IMR-90 (cell line): ENCODE measurements at regions not wholly inside any gene's neighbourhood (a gene's known extent, or its start where the extent isn't known, plus 50 kb on each side); places are given as distances from the start of the nearest gene placed in this dataset.

ENCODE experiments used
- ATAC-seq: fragments of 200-7000 bp; cut with Tn5 transposase; 2 replicates; pipeline ENCODE4 v1.9.1; 2020; ENCODE audit warnings: low read depth, mild to moderate bottlenecking, moderate library complexity
- BruUV-seq: library from RNA; stranded (reverse); fragments of 400-500 nt; replicated peaks from 2 replicates; lab custom pipeline; 2021; lab: Mats Ljungman, UMichigan
- CTCF ChIA-PET: fragments of 300-600 bp; formaldehyde crosslinking; extraction: SDS; loops from one replicate; lab custom pipeline; 2021; ENCODE audit warnings: antibody characterized with exemption; lab: Yijun Ruan, JAX
- POLR2A ChIA-PET: fragments of 300-600 bp; sonication (Branson Sonifier 250); formaldehyde crosslinking; loops from one replicate; lab custom pipeline; 2022; ENCODE audit warnings: antibody characterized with exemption; ENCODE audit not compliant: unreplicated experiment; lab: Charles Lee
- DNase-seq: peaks from one replicate; pipeline ENCODE4 v3.0.0; 2013
- H2AFZ ChIP-seq: replicated peaks from 2 replicates; pipeline ENCODE3; 2013; ENCODE audit warnings: low read length, mild to moderate bottlenecking; ENCODE audit not compliant: poor library complexity
- H2AK5ac ChIP-seq: 2 replicates; pipeline ENCODE4 v1.6.1; 2013; ENCODE audit warnings: low read depth, low read length, inconsistent platforms
- H2AK9ac ChIP-seq: replicated peaks from 2 replicates; pipeline ENCODE3; 2013; ENCODE audit warnings: mild to moderate bottlenecking, low read depth, low read length, moderate library complexity; ENCODE audit not compliant: poor library complexity
- H2BK120ac ChIP-seq: 2 replicates; pipeline ENCODE4 v1.6.1; 2013; ENCODE audit warnings: low read depth, low read length, inconsistent platforms
- H2BK15ac ChIP-seq: 3 replicates; pipeline ENCODE4 v1.6.1; 2013; ENCODE audit warnings: low read depth, low read length, inconsistent platforms
- H2BK20ac ChIP-seq: 2 replicates; pipeline ENCODE4 v1.6.1; 2013; ENCODE audit warnings: low read depth, mild to moderate bottlenecking, inconsistent platforms, low read length, moderate library complexity
- H2BK5ac ChIP-seq: 2 replicates; pipeline ENCODE4 v1.6.1; 2013; ENCODE audit warnings: mild to moderate bottlenecking, low read depth, low read length, inconsistent platforms; ENCODE audit not compliant: poor library complexity, severe bottlenecking
- H3K14ac ChIP-seq: replicated peaks from 2 replicates; pipeline ENCODE4 v1.6.1; 2013; ENCODE audit warnings: low read depth, low read length, inconsistent platforms
- H3K18ac ChIP-seq: 2 replicates; pipeline ENCODE4 v1.6.1; 2013; ENCODE audit warnings: low read depth, low read length, control low read depth
- H3K23ac ChIP-seq: 2 replicates; pipeline ENCODE4 v1.6.1; 2013; ENCODE audit warnings: low read depth, low read length, inconsistent platforms
- H3K27ac ChIP-seq: 2 replicates; pipeline ENCODE4 v1.5.1; 2013; ENCODE audit warnings: mild to moderate bottlenecking, control low read depth, low read length; ENCODE audit not compliant: insufficient read depth
- H3K27me3 ChIP-seq: 2 replicates; pipeline ENCODE4 v1.6.1; 2013; ENCODE audit warnings: low read length; ENCODE audit not compliant: control insufficient read depth, insufficient read depth
- H3K36me3 ChIP-seq: 2 replicates; pipeline ENCODE4 v1.6.1; 2013; ENCODE audit warnings: low read length, mixed read lengths; ENCODE audit not compliant: control insufficient read depth, insufficient read depth
- H3K4ac ChIP-seq: 2 replicates; pipeline ENCODE4 v1.6.1; 2013; ENCODE audit warnings: low read depth, low read length, inconsistent platforms
- H3K4me1 ChIP-seq: 2 replicates; pipeline ENCODE4 v1.6.1; 2013; ENCODE audit warnings: low read length, mixed read lengths; ENCODE audit not compliant: control insufficient read depth, insufficient read depth
- H3K4me2 ChIP-seq: 2 replicates; pipeline ENCODE4 v1.6.1; 2013; ENCODE audit warnings: low read depth, mild to moderate bottlenecking, control low read depth, low read length, moderate library complexity
- H3K4me3 ChIP-seq: 2 replicates; pipeline ENCODE4 v1.5.1; 2013; ENCODE audit warnings: low read depth, mild to moderate bottlenecking, control low read depth, low read length, moderate library complexity; ENCODE audit not compliant: insufficient read depth
- H3K56ac ChIP-seq: 2 replicates; pipeline ENCODE4 v1.6.1; 2013; ENCODE audit warnings: low read length, inconsistent platforms; ENCODE audit not compliant: insufficient read depth; ENCODE audit errors: extremely low read depth
- H3K79me1 ChIP-seq, 2 experiments: 2 replicates each; pipeline ENCODE4 v1.6.1; 2013; ENCODE audit warnings: low read length in 2 of 2, inconsistent platforms in 1 of 2, low read depth in 1 of 2
- H3K9ac ChIP-seq: 2 replicates; pipeline ENCODE4 v1.6.1; 2013; ENCODE audit warnings: low read depth, low read length, control low read depth
- H3K9me1 ChIP-seq: 2 replicates; pipeline ENCODE4 v1.6.1; 2013; ENCODE audit warnings: low read length, inconsistent platforms; ENCODE audit not compliant: insufficient read depth
- H3K9me3 ChIP-seq: 2 replicates; pipeline ENCODE4 v1.6.1; 2013; ENCODE audit warnings: low read length; ENCODE audit not compliant: control insufficient read depth, insufficient read depth
- H4K20me1 ChIP-seq: 2 replicates; pipeline ENCODE4 v1.6.1; 2013; ENCODE audit warnings: low read length, inconsistent platforms; ENCODE audit not compliant: insufficient read depth
- H4K5ac ChIP-seq: 2 replicates; pipeline ENCODE4 v1.6.1; 2013; ENCODE audit warnings: mild to moderate bottlenecking, low read depth, low read length, control low read depth
- H4K8ac ChIP-seq, 2 experiments: 2 replicates each; pipeline ENCODE4 v1.6.1; 2013; ENCODE audit warnings: low read depth in 2 of 2, low read length in 2 of 2, control low read depth in 1 of 2, inconsistent platforms in 1 of 2
- H4K91ac ChIP-seq: 2 replicates; pipeline ENCODE4 v1.6.1; 2013; ENCODE audit warnings: low read depth, low read length, inconsistent platforms; ENCODE audit not compliant: insufficient read depth
- BHLHE40 ChIP-seq: fragments of 150-350 bp; IDR thresholded peaks from 2 replicates; pipeline ENCODE4 v1.6.1; 2016; ENCODE audit warnings: mild to moderate bottlenecking, low read depth, low read length
- CEBPB ChIP-seq: IDR thresholded peaks from 2 replicates; pipeline ENCODE4 v1.6.1; 2012; ENCODE audit warnings: low read depth, low read length, improper control_type of control experiment
- CHD1 ChIP-seq: IDR thresholded peaks from 2 replicates; pipeline ENCODE4 v1.6.1; 2012; ENCODE audit warnings: low read depth, low read length, improper control_type of control experiment
- MAFK ChIP-seq: IDR thresholded peaks from 2 replicates; pipeline ENCODE4 v1.6.1; 2012; ENCODE audit warnings: low read depth, low read length, improper control_type of control experiment
- MAZ ChIP-seq: IDR thresholded peaks from 2 replicates; pipeline ENCODE4 v1.6.1; 2012; ENCODE audit warnings: low read depth, mild to moderate bottlenecking, low read length, improper control_type of control experiment, moderate library complexity, borderline replicate concordance
- NFE2L2 ChIP-seq: fragments of 150-350 bp; IDR thresholded peaks from 2 replicates; pipeline ENCODE4 v1.6.1; 2016; ENCODE audit warnings: low read depth, mild to moderate bottlenecking, low read length
- POLR2A ChIP-seq: IDR thresholded peaks from 2 replicates; pipeline ENCODE4 v1.6.1; 2012; ENCODE audit warnings: mild to moderate bottlenecking, low read depth, low read length
- RAD21 ChIP-seq: IDR thresholded peaks from 2 replicates; pipeline ENCODE4 v1.6.1; 2012; ENCODE audit warnings: low read length, improper control_type of control experiment
- RCOR1 ChIP-seq: IDR thresholded peaks from 2 replicates; pipeline ENCODE4 v1.6.1; 2012; ENCODE audit warnings: mild to moderate bottlenecking, low read length, improper control_type of control experiment; ENCODE audit not compliant: insufficient replicate concordance
- RFX5 ChIP-seq: IDR thresholded peaks from 2 replicates; pipeline ENCODE4 v1.8.0; 2012; ENCODE audit warnings: low read depth, mild to moderate bottlenecking, low read length, moderate library complexity
- SMC3 ChIP-seq: fragments of 150-350 bp; IDR thresholded peaks from 2 replicates; pipeline ENCODE4 v1.6.1; 2016; ENCODE audit warnings: low read depth, mild to moderate bottlenecking, antibody characterized with exemption, low read length, moderate library complexity
- WGBS, 2 experiments: methylation state at CpG; one replicate each; pipeline versions ENCODE4 v1.1.5 to v1.1.7; 2013; ENCODE audit warnings: missing lambda C conversion rate in 2 of 2; ENCODE audit not compliant: insufficient read length in 1 of 2; ENCODE audit errors: extremely low coverage in 2 of 2; 5-methylcytosine and 5-hydroxymethylcytosine counted together
- dilution Hi-C: fragments of 300-500 bp; cut with HindIII; formaldehyde crosslinking; loops from one replicate; pipeline ENCODE4 v1.14.3; 2018; ENCODE audit warnings: low sequenced_read_pairs; ENCODE audit not compliant: unreplicated experiment
- in situ Hi-C: fragments of 300-500 bp; cut with MboI; formaldehyde crosslinking; loops from 3 replicates; pipeline ENCODE4 v1.14.3; 2019; ENCODE audit warnings: low sequenced_read_pairs, inconsistent platforms, mixed read lengths
- intact Hi-C: fragments of 100-400 bp; cut with micrococcal nuclease; formaldehyde crosslinking; loops from 2 replicates; pipeline ENCODE4 v1.10.0; 2022
- TF ChIP-seq, protein P1 (sequence below): fragments of 150-350 bp; IDR thresholded peaks from 2 replicates; pipeline ENCODE4 v1.6.1; 2016; ENCODE audit warnings: low read depth, mild to moderate bottlenecking, low read length, moderate library complexity, borderline replicate concordance
- TF ChIP-seq, protein P2 (sequence below): fragments of 150-350 bp; IDR thresholded peaks from 2 replicates; pipeline ENCODE4 v1.6.1; 2017; ENCODE audit warnings: mild to moderate bottlenecking, antibody characterized with exemption, low read length, low read depth
- TF ChIP-seq, protein P3 (sequence below): conservative IDR thresholded peaks from 2 replicates; pipeline ENCODE4 v1.5.1; 2012; ENCODE audit warnings: mild to moderate bottlenecking, low read depth, low read length, improper control_type of control experiment

DNA sequence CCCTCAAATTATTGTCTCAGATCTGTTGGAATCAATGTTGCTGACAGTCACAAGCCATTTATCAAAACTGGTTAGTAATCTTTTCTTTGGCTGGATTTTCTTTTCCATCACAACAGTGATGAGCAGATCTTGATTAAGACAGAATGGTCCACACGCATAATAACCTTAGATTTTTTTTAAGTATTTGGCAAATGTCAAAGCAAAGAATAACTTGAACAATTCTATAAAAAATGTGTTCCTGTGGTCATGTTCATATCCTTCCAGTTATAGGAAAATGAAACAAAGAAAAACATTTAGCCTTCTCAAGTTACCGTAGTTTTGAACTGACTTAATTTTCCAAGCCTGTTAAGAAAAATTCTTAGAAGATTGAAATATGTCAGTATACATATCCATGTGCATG lies 659.9 kb upstream of the ID2 start:
- CTCF ChIA-PET, result no interaction called here
- no TSS peak for BruUV-seq

More for the DNA sequence above, 659.9 kb upstream of the ID2 start:
- H3K14ac ChIP-seq, result no peak overlapping the region
- POLR2A ChIA-PET, result no interaction called here
- H2AFZ ChIP-seq, result no peak overlapping the region
- no peaks in the 10 kb centered on the region for H3K79me1 ChIP-seq
- no peak for DNase-seq
- no peak overlapping the region for H2BK20ac ChIP-seq
- H3K4me2 ChIP-seq, result no peak overlapping the region
- H2BK120ac ChIP-seq, result no peak overlapping the region
- H3K4me3 ChIP-seq, result no peak overlapping the region
- TF ChIP-seq RCOR1, result no peak
- TF ChIP-seq, protein P1, sequence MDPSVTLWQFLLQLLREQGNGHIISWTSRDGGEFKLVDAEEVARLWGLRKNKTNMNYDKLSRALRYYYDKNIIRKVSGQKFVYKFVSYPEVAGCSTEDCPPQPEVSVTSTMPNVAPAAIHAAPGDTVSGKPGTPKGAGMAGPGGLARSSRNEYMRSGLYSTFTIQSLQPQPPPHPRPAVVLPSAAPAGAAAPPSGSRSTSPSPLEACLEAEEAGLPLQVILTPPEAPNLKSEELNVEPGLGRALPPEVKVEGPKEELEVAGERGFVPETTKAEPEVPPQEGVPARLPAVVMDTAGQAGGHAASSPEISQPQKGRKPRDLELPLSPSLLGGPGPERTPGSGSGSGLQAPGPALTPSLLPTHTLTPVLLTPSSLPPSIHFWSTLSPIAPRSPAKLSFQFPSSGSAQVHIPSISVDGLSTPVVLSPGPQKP, result no peak
- TF ChIP-seq, protein P2, sequence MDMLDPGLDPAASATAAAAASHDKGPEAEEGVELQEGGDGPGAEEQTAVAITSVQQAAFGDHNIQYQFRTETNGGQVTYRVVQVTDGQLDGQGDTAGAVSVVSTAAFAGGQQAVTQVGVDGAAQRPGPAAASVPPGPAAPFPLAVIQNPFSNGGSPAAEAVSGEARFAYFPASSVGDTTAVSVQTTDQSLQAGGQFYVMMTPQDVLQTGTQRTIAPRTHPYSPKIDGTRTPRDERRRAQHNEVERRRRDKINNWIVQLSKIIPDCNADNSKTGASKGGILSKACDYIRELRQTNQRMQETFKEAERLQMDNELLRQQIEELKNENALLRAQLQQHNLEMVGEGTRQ, result no peak
- no peak for TF ChIP-seq CEBPB
- TF ChIP-seq, protein P3, sequence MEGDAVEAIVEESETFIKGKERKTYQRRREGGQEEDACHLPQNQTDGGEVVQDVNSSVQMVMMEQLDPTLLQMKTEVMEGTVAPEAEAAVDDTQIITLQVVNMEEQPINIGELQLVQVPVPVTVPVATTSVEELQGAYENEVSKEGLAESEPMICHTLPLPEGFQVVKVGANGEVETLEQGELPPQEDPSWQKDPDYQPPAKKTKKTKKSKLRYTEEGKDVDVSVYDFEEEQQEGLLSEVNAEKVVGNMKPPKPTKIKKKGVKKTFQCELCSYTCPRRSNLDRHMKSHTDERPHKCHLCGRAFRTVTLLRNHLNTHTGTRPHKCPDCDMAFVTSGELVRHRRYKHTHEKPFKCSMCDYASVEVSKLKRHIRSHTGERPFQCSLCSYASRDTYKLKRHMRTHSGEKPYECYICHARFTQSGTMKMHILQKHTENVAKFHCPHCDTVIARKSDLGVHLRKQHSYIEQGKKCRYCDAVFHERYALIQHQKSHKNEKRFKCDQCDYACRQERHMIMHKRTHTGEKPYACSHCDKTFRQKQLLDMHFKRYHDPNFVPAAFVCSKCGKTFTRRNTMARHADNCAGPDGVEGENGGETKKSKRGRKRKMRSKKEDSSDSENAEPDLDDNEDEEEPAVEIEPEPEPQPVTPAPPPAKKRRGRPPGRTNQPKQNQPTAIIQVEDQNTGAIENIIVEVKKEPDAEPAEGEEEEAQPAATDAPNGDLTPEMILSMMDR, result no peak
- TF ChIP-seq SMC3, result no peak
- no peak for TF ChIP-seq RAD21
- no peak for TF ChIP-seq POLR2A
- no peak for TF ChIP-seq BHLHE40
- no peak for TF ChIP-seq CHD1
- TF ChIP-seq MAFK, result no peak
- TF ChIP-seq RFX5, result no peak
- TF ChIP-seq MAZ, result no peak
- no peak for TF ChIP-seq NFE2L2
- no peak overlapping the region for H3K23ac ChIP-seq
- H4K5ac ChIP-seq, result no peak overlapping the region
- WGBS, 2 experiments, result no CpG with 5 or more reads among the region's 2 CpGs
- no peak overlapping the region for H3K56ac ChIP-seq
- intact Hi-C loops (no loop called here), in situ Hi-C loops (no loop called here), dilution Hi-C loops (no loop called here)
- H2AK9ac ChIP-seq, result no peak overlapping the region
- no peak overlapping the region for H3K4ac ChIP-seq
- H3K18ac ChIP-seq, result no peak overlapping the region
- no peak overlapping the region for H4K8ac ChIP-seq
- H3K4me1 ChIP-seq, result no peaks in the 10 kb centered on the region
- no peak overlapping the region for H4K91ac ChIP-seq
- H3K27ac ChIP-seq, result no peak overlapping the region
- no peak overlapping the region for H2BK15ac ChIP-seq
- peaks cover 2% of the 10 kb centered on the region; the same call in 1 of the 2 replicates for H3K27me3 ChIP-seq
- no peaks in the 10 kb centered on the region for H3K9me3 ChIP-seq
- H3K9me1 ChIP-seq, result 0 out of 2 replicates have a peak, but pooled peaks cover 5% of the 10 kb centered on the region
- no peak overlapping the region for H2AK5ac ChIP-seq
- no peak overlapping the region for H3K9ac ChIP-seq
- H4K20me1 ChIP-seq, result no peaks in the 10 kb centered on the region
- ATAC-seq, result no peak
- no peak overlapping the region for H2BK5ac ChIP-seq
- no peaks in the 10 kb centered on the region for H3K36me3 ChIP-seq
